ENCODE measurements at regions not wholly inside any gene's neighbourhood (a gene's known extent, or its start where the extent isn't known, plus 50 kb on each side); places are given as distances from the start of the nearest gene placed in this dataset.

- H3K27me3 ChIP-seq (ENCODE audit: insufficient read depth, low read depth, severe bottlenecking) = no peaks in the 10 kb centered on the region
- DNase-seq = no peak
- H3K36me3 ChIP-seq = no peaks in the 10 kb centered on the region
- H3K27ac ChIP-seq = no peak overlapping the region
- no peaks in the 10 kb centered on the region for H3K9me3 ChIP-seq (ENCODE audit: severe bottlenecking)
- TF ChIP-seq, protein P1, sequence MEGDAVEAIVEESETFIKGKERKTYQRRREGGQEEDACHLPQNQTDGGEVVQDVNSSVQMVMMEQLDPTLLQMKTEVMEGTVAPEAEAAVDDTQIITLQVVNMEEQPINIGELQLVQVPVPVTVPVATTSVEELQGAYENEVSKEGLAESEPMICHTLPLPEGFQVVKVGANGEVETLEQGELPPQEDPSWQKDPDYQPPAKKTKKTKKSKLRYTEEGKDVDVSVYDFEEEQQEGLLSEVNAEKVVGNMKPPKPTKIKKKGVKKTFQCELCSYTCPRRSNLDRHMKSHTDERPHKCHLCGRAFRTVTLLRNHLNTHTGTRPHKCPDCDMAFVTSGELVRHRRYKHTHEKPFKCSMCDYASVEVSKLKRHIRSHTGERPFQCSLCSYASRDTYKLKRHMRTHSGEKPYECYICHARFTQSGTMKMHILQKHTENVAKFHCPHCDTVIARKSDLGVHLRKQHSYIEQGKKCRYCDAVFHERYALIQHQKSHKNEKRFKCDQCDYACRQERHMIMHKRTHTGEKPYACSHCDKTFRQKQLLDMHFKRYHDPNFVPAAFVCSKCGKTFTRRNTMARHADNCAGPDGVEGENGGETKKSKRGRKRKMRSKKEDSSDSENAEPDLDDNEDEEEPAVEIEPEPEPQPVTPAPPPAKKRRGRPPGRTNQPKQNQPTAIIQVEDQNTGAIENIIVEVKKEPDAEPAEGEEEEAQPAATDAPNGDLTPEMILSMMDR (IDR thresholded peaks at IDR 0.05; ENCODE audit: low read depth, low read length) = no peak
- no peak overlapping the region for H3K4me3 ChIP-seq (ENCODE audit: low read depth, low read length)
These were observed 217.1 kb downstream of the CSNK2A3 start for GRCh38 chr11:11135820-11136476.

DNA sequence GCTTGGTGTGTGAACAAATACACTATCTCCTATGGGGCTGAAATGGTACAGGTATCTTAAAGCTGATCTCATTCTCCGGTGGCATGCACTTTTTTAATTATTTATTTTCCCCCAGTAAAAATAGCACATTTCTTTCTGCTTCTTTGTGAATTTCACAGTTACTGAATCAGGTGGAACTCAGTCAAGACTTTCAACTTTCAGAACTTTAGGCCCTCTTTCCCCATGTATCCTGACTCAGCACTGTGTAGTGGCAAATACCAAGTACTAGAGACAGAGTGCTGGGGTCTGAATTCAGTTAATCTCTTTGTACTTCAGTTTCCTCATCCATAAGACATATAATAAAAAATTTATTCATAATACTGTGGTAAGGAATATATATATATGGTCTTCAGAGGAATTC is 223.9 kb downstream of the CSNK2A3 start:
- no peak for DNase-seq
- H3K27ac ChIP-seq = no peak overlapping the region
- no peaks in the 10 kb centered on the region for H3K36me3 ChIP-seq
- H3K4me3 ChIP-seq (ENCODE audit: low read depth, low read length) = no peak overlapping the region
- no peaks in the 10 kb centered on the region for H3K27me3 ChIP-seq (ENCODE audit: insufficient read depth, low read depth, severe bottlenecking)
- TF ChIP-seq, protein P1 (IDR thresholded peaks at IDR 0.05; ENCODE audit: low read depth, low read length) = no peak
- H3K9me3 ChIP-seq (ENCODE audit: severe bottlenecking) = no peaks in the 10 kb centered on the region

DNA sequence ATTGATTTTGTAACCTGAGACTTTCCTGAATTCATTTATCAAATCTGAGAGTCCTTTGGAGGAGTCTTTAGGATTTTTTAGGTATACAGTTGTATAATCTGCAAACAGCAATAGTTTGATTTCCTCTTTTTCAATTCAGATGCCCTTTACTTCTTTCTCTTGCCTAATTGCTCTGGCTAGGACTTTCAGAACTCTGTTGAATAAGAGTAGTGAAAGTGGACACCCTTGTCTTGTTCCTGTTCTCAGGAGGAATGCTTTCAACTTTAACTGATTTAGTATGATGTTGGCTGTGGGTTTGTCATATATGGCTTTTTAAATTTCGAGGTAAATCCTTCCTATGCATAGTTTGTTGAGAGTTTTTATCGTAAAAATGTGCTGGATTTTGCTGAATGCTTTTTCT is 227.4 kb downstream of the CSNK2A3 start:
- H3K9me3 ChIP-seq (ENCODE audit: severe bottlenecking) = no peaks in the 10 kb centered on the region
- DNase-seq = no peak
- no peaks in the 10 kb centered on the region for H3K27me3 ChIP-seq (ENCODE audit: insufficient read depth, low read depth, severe bottlenecking)
- no peak overlapping the region for H3K27ac ChIP-seq
- TF ChIP-seq, protein P1 (IDR thresholded peaks at IDR 0.05; ENCODE audit: low read depth, low read length) = no peak
- H3K4me3 ChIP-seq (ENCODE audit: low read depth, low read length) = no peak overlapping the region
- no peaks in the 10 kb centered on the region for H3K36me3 ChIP-seq

- no peak for DNase-seq
- no peaks in the 10 kb centered on the region for H3K27me3 ChIP-seq (ENCODE audit: insufficient read depth, low read depth, severe bottlenecking)
- no peak overlapping the region for H3K27ac ChIP-seq
- no peaks in the 10 kb centered on the region for H3K36me3 ChIP-seq
- TF ChIP-seq, protein P1 (IDR thresholded peaks at IDR 0.05; ENCODE audit: low read depth, low read length) = no peak
- no peak overlapping the region for H3K4me3 ChIP-seq (ENCODE audit: low read depth, low read length)
- no peaks in the 10 kb centered on the region for H3K9me3 ChIP-seq (ENCODE audit: severe bottlenecking)
These were observed 230.3 kb downstream of the CSNK2A3 start for GRCh38 chr11:11122749-11123148.

DNA sequence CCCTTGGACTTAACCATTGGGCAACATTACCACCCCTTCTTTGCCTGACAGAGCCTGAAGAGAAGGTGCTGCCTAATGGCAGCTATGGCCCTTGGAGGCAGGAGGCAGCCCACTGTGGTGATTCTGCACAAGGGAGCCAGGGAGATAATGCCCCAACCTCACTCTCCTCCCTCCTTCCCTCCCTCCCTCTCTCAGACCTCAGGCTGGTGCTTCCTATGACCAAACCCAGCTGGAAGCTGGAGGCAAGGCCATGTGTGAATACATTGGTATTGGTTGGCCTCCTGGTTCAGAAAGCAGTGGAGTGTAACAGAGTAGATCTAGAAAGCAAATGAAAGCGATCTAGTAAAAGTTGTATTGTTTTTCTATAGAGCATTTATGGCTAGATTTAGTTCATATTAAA is 233.1 kb downstream of the CSNK2A3 start:
- no peak for DNase-seq
- TF ChIP-seq, protein P1 (IDR thresholded peaks at IDR 0.05; ENCODE audit: low read depth, low read length) = no peak
- no peaks in the 10 kb centered on the region for H3K9me3 ChIP-seq (ENCODE audit: severe bottlenecking)

GRCh38 chr11:11117730-11118129 is 235.3 kb downstream of the CSNK2A3 start:
- no peak for DNase-seq
- H3K27me3 ChIP-seq (ENCODE audit: insufficient read depth, low read depth, severe bottlenecking) = no peaks in the 10 kb centered on the region
- no peak overlapping the region for H3K27ac ChIP-seq
- TF ChIP-seq, protein P1 (IDR thresholded peaks at IDR 0.05; ENCODE audit: low read depth, low read length) = no peak
- H3K9me3 ChIP-seq (ENCODE audit: severe bottlenecking) = no peaks in the 10 kb centered on the region
- no peaks in the 10 kb centered on the region for H3K36me3 ChIP-seq
- no peak overlapping the region for H3K4me3 ChIP-seq (ENCODE audit: low read depth, low read length)

More for the DNA sequence above, 233.1 kb downstream of the CSNK2A3 start:
- no peaks in the 10 kb centered on the region for H3K27me3 ChIP-seq (ENCODE audit: insufficient read depth, low read depth, severe bottlenecking)
- H3K27ac ChIP-seq = no peak overlapping the region
- H3K36me3 ChIP-seq = no peaks in the 10 kb centered on the region
- no peak overlapping the region for H3K4me3 ChIP-seq (ENCODE audit: low read depth, low read length)
